Liver (tissue), 8 donors: ENCODE measurements at regions not wholly inside any gene's neighbourhood (a gene's known extent, or its start where the extent isn't known, plus 50 kb on each side); places are given as distances from the start of the nearest gene placed in this dataset.
A peak's percentile ranks its signal among the peaks of the same experiment; 100 is the strongest.
"Not testable (repeated sequence)": the region's sequence is repeated elsewhere in the genome, so short reads cannot be mapped to it uniquely, and the experiment has no call there.

Experiments used
- DNase-seq: peaks from one replicate; pipeline ENCODE4 v3.0.0-alpha.2; 2017; ENCODE audit warnings: low spot score
- H3K27ac ChIP-seq, 2 donors: one replicate each; pipeline ENCODE4 v1.7.0; 2013; ENCODE audit warnings: inconsistent platforms in 2 of 2, low read length in 2 of 2, control low read depth in 1 of 2, low read depth in 1 of 2, mild to moderate bottlenecking in 1 of 2
- H3K27me3 ChIP-seq, 4 donors: one replicate each; pipeline versions ENCODE4 v1.6.1 to v1.7.0; 2013; ENCODE audit warnings: low read length in 3 of 4, inconsistent platforms in 1 of 4, mild to moderate bottlenecking in 1 of 4, moderate library complexity in 1 of 4; ENCODE audit not compliant: control insufficient read depth in 4 of 4, insufficient read depth in 4 of 4
- H3K36me3 ChIP-seq, 4 donors: one replicate each; pipeline versions ENCODE4 v1.6.1 to v1.7.0; 2013; ENCODE audit warnings: low read length in 3 of 4, mild to moderate bottlenecking in 3 of 4, low read depth in 1 of 4, moderate library complexity in 1 of 4; ENCODE audit not compliant: control insufficient read depth in 4 of 4, insufficient read depth in 3 of 4
- H3K4me1 ChIP-seq, 4 donors: one replicate each; pipeline versions ENCODE4 v1.6.1 to v1.7.0; 2013; ENCODE audit warnings: low read length in 3 of 4, mild to moderate bottlenecking in 3 of 4, moderate library complexity in 1 of 4; ENCODE audit not compliant: control insufficient read depth in 4 of 4, insufficient read depth in 4 of 4
- H3K4me3 ChIP-seq, 3 donors: one replicate each; pipeline versions ENCODE4 v1.6.1 to v1.7.0; 2013; ENCODE audit warnings: low read length in 3 of 3, control low read depth in 1 of 3, low read depth in 1 of 3, mild to moderate bottlenecking in 1 of 3
- H3K9ac ChIP-seq, 2 donors: one replicate each; pipeline ENCODE4 v1.7.0; 2013; ENCODE audit warnings: low read length in 2 of 2, mild to moderate bottlenecking in 2 of 2, moderate library complexity in 2 of 2, control low read depth in 1 of 2, low read depth in 1 of 2
- H3K9me3 ChIP-seq, 4 donors: one replicate each; pipeline versions ENCODE4 v1.6.1 to v1.7.0; 2013; ENCODE audit warnings: low read length in 3 of 4; ENCODE audit not compliant: control insufficient read depth in 4 of 4
- EGR1 ChIP-seq, 2 donors: IDR thresholded peaks; 2 replicates each; pipeline ENCODE4 v1.6.1; 2016 to 2018; ENCODE audit warnings: antibody characterized with exemption in 2 of 2, low read depth in 2 of 2
- FOXA1 ChIP-seq: IDR thresholded peaks from 2 replicates; pipeline ENCODE4 v1.6.1; 2016; ENCODE audit warnings: antibody characterized with exemption
- FOXA2 ChIP-seq: IDR thresholded peaks from 2 replicates; pipeline ENCODE4 v1.6.1; 2016; ENCODE audit warnings: antibody characterized with exemption
- GABPA ChIP-seq, 2 donors: IDR thresholded peaks in 1 of 2; conservative IDR thresholded peaks in 1 of 2; 2 replicates each; pipeline ENCODE4 v1.6.1; 2016; ENCODE audit warnings: antibody characterized with exemption in 2 of 2, mild to moderate bottlenecking in 1 of 2, moderate library complexity in 1 of 2
- HNF4A ChIP-seq, 2 donors: conservative IDR thresholded peaks; 2 replicates each; pipeline ENCODE4 v1.6.1; 2016; ENCODE audit warnings: antibody characterized with exemption in 2 of 2, mild to moderate bottlenecking in 2 of 2
- HNF4G ChIP-seq: IDR thresholded peaks from 2 replicates; pipeline ENCODE4 v1.6.1; 2016; ENCODE audit warnings: antibody characterized with exemption
- JUND ChIP-seq, 2 donors: IDR thresholded peaks; 2 replicates each; pipeline ENCODE4 v1.6.1; 2016; ENCODE audit warnings: antibody characterized with exemption in 2 of 2
- NR2F2 ChIP-seq: IDR thresholded peaks from 2 replicates; pipeline ENCODE4 v1.6.1; 2016; ENCODE audit warnings: antibody characterized with exemption
- RAD21 ChIP-seq, 2 donors: IDR thresholded peaks; 2 replicates each; pipeline ENCODE4 v1.6.1; 2016; ENCODE audit warnings: antibody characterized with exemption in 2 of 2, mild to moderate bottlenecking in 2 of 2
- RXRA ChIP-seq, 2 donors: IDR thresholded peaks; 2 replicates each; pipeline ENCODE4 v1.6.1; 2017 to 2018; ENCODE audit warnings: antibody characterized with exemption in 2 of 2, mild to moderate bottlenecking in 1 of 2
- SP1 ChIP-seq: IDR thresholded peaks from 2 replicates; pipeline ENCODE4 v1.6.1; 2018; ENCODE audit warnings: antibody characterized with exemption, mild to moderate bottlenecking
- TAF1 ChIP-seq: conservative IDR thresholded peaks from 2 replicates; pipeline ENCODE4 v1.6.1; 2016; ENCODE audit warnings: antibody characterized with exemption, mild to moderate bottlenecking
- YY1 ChIP-seq: IDR thresholded peaks from 2 replicates; pipeline ENCODE4 v1.6.1; 2016; ENCODE audit warnings: antibody characterized with exemption, mild to moderate bottlenecking
- WGBS: extraction: QIAGEN DNeasy Blood & Tissue Kit; methylation state at CpG from one replicate; pipeline ENCODE4 v1.1.7; 2013; 5-methylcytosine and 5-hydroxymethylcytosine counted together
- TF ChIP-seq, protein P1 (sequence below): fragments of 150-350 bp; IDR thresholded peaks from 2 replicates; pipeline ENCODE4 v1.5.1; 2017; ENCODE audit warnings: improper control_type of control experiment, low read depth, low read length; ENCODE audit not compliant: missing input control
- TF ChIP-seq, protein P2 (sequence below): IDR thresholded peaks from 2 replicates; pipeline ENCODE4 v1.6.1; 2016; ENCODE audit warnings: antibody characterized with exemption
- TF ChIP-seq, protein P3 (sequence below): IDR thresholded peaks from 2 replicates; pipeline ENCODE4 v1.6.1; 2016; ENCODE audit warnings: antibody characterized with exemption
- TF ChIP-seq, protein P4 (sequence below): IDR thresholded peaks from 2 replicates; pipeline ENCODE4 v1.6.1; 2016; ENCODE audit warnings: antibody characterized with exemption
- TF ChIP-seq, protein P5 (sequence below): IDR thresholded peaks from 2 replicates; pipeline ENCODE4 v1.6.1; 2016; ENCODE audit warnings: antibody characterized with exemption, mild to moderate bottlenecking
- donor health status: healthy.
- donor health status: healthy.
- donor health status: healthy.
- donor health status: healthy.
- donor health status: healthy.

DNA sequence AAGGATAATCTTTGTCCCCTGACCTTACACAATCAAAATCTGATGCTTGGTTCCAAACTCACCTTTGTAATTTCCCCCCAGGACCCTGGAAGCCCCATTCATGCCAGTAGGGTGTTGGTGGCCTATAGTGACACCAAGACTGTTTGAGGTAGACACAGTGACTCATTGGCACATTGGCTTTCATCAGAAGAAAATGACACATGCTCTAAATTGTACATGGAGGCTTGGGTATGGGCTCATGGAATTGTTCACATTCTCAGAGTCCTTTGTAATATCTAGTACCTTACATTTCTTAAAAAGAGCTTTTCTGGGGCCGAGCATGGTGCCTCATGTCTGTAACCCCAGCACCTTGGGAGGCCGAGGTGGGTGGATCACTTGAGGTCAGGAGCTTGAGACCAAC lies 61.2 kb upstream of the LRPPRC start:
- DNase-seq: no peak
- TF ChIP-seq EGR1 (IDR thresholded peaks at IDR 0.05; ENCODE audit: low read depth in 2 of 2) (no peak), HNF4G (no peak), HNF4A (conservative IDR thresholded peaks at IDR 0.05) (peak; percentile 18 to 29), FOXA1 (no peak), TAF1 (no peak)
- TF ChIP-seq, protein P1, sequence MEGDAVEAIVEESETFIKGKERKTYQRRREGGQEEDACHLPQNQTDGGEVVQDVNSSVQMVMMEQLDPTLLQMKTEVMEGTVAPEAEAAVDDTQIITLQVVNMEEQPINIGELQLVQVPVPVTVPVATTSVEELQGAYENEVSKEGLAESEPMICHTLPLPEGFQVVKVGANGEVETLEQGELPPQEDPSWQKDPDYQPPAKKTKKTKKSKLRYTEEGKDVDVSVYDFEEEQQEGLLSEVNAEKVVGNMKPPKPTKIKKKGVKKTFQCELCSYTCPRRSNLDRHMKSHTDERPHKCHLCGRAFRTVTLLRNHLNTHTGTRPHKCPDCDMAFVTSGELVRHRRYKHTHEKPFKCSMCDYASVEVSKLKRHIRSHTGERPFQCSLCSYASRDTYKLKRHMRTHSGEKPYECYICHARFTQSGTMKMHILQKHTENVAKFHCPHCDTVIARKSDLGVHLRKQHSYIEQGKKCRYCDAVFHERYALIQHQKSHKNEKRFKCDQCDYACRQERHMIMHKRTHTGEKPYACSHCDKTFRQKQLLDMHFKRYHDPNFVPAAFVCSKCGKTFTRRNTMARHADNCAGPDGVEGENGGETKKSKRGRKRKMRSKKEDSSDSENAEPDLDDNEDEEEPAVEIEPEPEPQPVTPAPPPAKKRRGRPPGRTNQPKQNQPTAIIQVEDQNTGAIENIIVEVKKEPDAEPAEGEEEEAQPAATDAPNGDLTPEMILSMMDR: no peak
- TF ChIP-seq, protein P2, sequence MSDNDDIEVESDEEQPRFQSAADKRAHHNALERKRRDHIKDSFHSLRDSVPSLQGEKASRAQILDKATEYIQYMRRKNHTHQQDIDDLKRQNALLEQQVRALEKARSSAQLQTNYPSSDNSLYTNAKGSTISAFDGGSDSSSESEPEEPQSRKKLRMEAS: no peak
- TF ChIP-seq, protein P3, sequence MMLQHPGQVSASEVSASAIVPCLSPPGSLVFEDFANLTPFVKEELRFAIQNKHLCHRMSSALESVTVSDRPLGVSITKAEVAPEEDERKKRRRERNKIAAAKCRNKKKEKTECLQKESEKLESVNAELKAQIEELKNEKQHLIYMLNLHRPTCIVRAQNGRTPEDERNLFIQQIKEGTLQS: no peak
- Histone ChIP-seq H3K9me3 (no peaks in the 10 kb centered on the region), H3K27me3 (no peaks in the 10 kb centered on the region), H3K27ac (no peak overlapping the region), H3K36me3 (no peaks in the 10 kb centered on the region), H3K4me3 (no peak overlapping the region), H3K4me1 (peaks cover 6 to 28% (median 10%) of the 10 kb centered on the region in 4 donors), H3K9ac (no peak overlapping the region)
- 97% methylated on average over 2 of the region's 2 CpGs for WGBS

DNA sequence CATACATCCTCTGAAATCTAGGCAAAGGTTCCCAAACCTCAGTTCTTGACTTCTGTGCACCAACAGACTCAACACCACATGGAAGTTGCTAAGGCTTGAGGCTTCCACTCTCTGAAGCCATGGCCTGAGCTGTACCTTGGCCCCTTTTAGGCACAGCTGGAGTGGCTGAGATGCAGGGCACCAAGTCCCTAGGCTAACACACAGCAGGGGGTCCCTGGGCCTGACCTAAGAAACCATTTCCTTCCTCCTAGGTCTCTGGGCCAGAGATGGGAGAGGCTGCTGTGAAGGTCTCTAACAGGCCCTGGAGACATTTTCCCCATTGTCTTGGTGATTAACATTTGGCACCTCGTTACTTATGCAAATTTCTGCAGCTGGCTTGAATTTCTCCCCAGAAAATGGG lies 64.5 kb upstream of the LRPPRC start:
- not testable (repeated sequence) for H3K9ac ChIP-seq, H3K4me3 ChIP-seq, H3K27me3 ChIP-seq, H3K36me3 ChIP-seq, H3K27ac ChIP-seq, H3K9me3 ChIP-seq, DNase-seq
- H3K4me1 ChIP-seq: peaks cover 6 to 50% (median 24%) of the 10 kb centered on the region in 4 donors
- WGBS: 82% methylated on average over 1 of the region's 1 CpG

DNA sequence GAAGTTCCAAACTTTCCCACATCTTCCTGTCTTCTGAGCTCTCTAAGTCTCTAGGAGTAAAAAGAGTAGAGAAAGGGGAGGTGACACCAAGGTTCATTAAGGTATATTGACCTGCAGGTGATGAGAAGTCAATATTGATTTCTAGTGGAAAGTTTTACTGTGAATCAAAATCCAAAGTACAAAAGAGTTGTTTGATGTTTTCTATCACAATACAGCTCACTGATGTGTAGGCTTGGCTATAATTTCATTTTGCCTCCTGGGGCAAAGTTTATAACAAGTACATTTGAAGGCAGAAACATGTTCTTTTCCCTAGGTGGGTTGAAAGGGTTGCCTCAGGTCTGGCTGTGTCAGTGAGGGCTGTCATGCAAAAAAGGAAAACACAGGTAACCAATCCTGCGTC lies 65.2 kb upstream of the LRPPRC start:
- 28% methylated on average over 1 of the region's 1 CpG for WGBS
- DNase-seq: no peak
- peak; percentile 50 for TF ChIP-seq YY1
- peak; percentile 91 to 93 for TF ChIP-seq JUND (IDR thresholded peaks at IDR 0.05)
- TF ChIP-seq, protein P4, sequence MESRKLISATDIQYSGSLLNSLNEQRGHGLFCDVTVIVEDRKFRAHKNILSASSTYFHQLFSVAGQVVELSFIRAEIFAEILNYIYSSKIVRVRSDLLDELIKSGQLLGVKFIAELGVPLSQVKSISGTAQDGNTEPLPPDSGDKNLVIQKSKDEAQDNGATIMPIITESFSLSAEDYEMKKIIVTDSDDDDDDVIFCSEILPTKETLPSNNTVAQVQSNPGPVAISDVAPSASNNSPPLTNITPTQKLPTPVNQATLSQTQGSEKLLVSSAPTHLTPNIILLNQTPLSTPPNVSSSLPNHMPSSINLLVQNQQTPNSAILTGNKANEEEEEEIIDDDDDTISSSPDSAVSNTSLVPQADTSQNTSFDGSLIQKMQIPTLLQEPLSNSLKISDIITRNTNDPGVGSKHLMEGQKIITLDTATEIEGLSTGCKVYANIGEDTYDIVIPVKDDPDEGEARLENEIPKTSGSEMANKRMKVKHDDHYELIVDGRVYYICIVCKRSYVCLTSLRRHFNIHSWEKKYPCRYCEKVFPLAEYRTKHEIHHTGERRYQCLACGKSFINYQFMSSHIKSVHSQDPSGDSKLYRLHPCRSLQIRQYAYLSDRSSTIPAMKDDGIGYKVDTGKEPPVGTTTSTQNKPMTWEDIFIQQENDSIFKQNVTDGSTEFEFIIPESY: peak; percentile 60
- peak; percentile 97 to 98 for TF ChIP-seq HNF4A (conservative IDR thresholded peaks at IDR 0.05)
- peak; percentile 98 for TF ChIP-seq SP1
- TF ChIP-seq RAD21 (IDR thresholded peaks at IDR 0.05): peak; percentile 24 to 26
- TF ChIP-seq, protein P5, sequence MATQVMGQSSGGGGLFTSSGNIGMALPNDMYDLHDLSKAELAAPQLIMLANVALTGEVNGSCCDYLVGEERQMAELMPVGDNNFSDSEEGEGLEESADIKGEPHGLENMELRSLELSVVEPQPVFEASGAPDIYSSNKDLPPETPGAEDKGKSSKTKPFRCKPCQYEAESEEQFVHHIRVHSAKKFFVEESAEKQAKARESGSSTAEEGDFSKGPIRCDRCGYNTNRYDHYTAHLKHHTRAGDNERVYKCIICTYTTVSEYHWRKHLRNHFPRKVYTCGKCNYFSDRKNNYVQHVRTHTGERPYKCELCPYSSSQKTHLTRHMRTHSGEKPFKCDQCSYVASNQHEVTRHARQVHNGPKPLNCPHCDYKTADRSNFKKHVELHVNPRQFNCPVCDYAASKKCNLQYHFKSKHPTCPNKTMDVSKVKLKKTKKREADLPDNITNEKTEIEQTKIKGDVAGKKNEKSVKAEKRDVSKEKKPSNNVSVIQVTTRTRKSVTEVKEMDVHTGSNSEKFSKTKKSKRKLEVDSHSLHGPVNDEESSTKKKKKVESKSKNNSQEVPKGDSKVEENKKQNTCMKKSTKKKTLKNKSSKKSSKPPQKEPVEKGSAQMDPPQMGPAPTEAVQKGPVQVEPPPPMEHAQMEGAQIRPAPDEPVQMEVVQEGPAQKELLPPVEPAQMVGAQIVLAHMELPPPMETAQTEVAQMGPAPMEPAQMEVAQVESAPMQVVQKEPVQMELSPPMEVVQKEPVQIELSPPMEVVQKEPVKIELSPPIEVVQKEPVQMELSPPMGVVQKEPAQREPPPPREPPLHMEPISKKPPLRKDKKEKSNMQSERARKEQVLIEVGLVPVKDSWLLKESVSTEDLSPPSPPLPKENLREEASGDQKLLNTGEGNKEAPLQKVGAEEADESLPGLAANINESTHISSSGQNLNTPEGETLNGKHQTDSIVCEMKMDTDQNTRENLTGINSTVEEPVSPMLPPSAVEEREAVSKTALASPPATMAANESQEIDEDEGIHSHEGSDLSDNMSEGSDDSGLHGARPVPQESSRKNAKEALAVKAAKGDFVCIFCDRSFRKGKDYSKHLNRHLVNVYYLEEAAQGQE: peak; percentile 61
- peak; percentile 21 for TF ChIP-seq TAF1
- TF ChIP-seq GABPA (IDR thresholded peaks at IDR 0.05 in 1 of 2, conservative IDR thresholded peaks at IDR 0.05 in 1 of 2): no peak
- TF ChIP-seq, protein P2: peak; percentile 52
- TF ChIP-seq, protein P3: peak; percentile 80
- peak; percentile 87 for TF ChIP-seq FOXA2
- TF ChIP-seq EGR1 (IDR thresholded peaks at IDR 0.05; ENCODE audit: low read depth in 2 of 2): peak; percentile 68 to 85
- TF ChIP-seq RXRA (IDR thresholded peaks at IDR 0.05): peak; percentile 96 to 99
- peak; percentile 95 for TF ChIP-seq NR2F2

More for the DNA sequence above, 65.2 kb upstream of the LRPPRC start:
- Histone ChIP-seq H3K9me3 (no peaks in the 10 kb centered on the region), H3K27ac (peak overlapping the region; percentile 79 to 95), H3K36me3 (no peaks in the 10 kb centered on the region), H3K27me3 (no peaks in the 10 kb centered on the region), H3K4me1 (peaks cover 6 to 54% (median 28%) of the 10 kb centered on the region in 4 donors), H3K9ac (no peak overlapping the region), H3K4me3 (peak overlapping the region in 1 of 3 donors; percentile 31)
